Stomach (tissue), 8 donors: ENCODE measurements at regions not wholly inside any gene's neighbourhood (a gene's known extent, or its start where the extent isn't known, plus 50 kb on each side); places are given as distances from the start of the nearest gene placed in this dataset.

Source experiments
- DNase-seq, 2 donors: peaks; one replicate each; pipeline versions ENCODE4 v3.0.0 to v3.0.0-alpha.2; 2013 to 2019
- H3K27ac ChIP-seq, 5 donors: fragments of 200-600 bp in 4 of 5; sonication (generic) in 4 of 5; one replicate each; pipeline ENCODE4 v1.5.1; 2013 to 2019; ENCODE audit warnings: mild to moderate bottlenecking in 1 of 5, moderate library complexity in 1 of 5
- H3K27me3 ChIP-seq, 3 donors: fragments of 200-600 bp; sonication (generic); one replicate each; pipeline ENCODE4 v1.5.1; 2017 to 2019; ENCODE audit warnings: mixed run types in 1 of 3
- H3K36me3 ChIP-seq, 4 donors: fragments of 200-600 bp; sonication (generic); 1 replicate in 3 of 4; 2 replicates in 1 of 4; pipeline ENCODE4 v1.5.1; 2016 to 2019
- H3K4me1 ChIP-seq, 4 donors: fragments of 200-600 bp; sonication (generic); one replicate each; pipeline ENCODE4 v1.5.1; 2016 to 2019
- H3K4me3 ChIP-seq, 4 donors: fragments of 200-600 bp; sonication (generic) in 3 of 4; one replicate each; pipeline ENCODE4 v1.5.1; 2016 to 2019; ENCODE audit warnings: mild to moderate bottlenecking in 1 of 4
- H3K9me3 ChIP-seq, 4 donors: fragments of 200-600 bp; sonication (generic); one replicate each; pipeline ENCODE4 v1.5.1; 2016 to 2019
- CTCF ChIP-seq, 7 experiments: fragments of 450-650 bp in 4 of 7; fragments of 200-600 bp in 3 of 7; sonication (generic) in 3 of 7; IDR thresholded peaks; one replicate each; pipeline ENCODE4 v1.5.1; 2016 to 2019; ENCODE audit warnings: antibody characterized with exemption in 7 of 7, control low read depth in 2 of 7, mild to moderate bottlenecking in 1 of 7
- EP300 ChIP-seq: sonication (generic); formaldehyde crosslinking; IDR thresholded peaks from one replicate; pipeline ENCODE4 v1.6.1; 2017; ENCODE audit warnings: antibody characterized with exemption
- POLR2A ChIP-seq, 4 donors: fragments of 450-650 bp; IDR thresholded peaks; one replicate each; pipeline ENCODE4 v1.6.1; 2016; ENCODE audit warnings: antibody characterized with exemption in 4 of 4, control low read depth in 2 of 4, mild to moderate bottlenecking in 1 of 4, moderate library complexity in 1 of 4
- POLR2AphosphoS5 ChIP-seq, 3 donors: sonication (generic); formaldehyde crosslinking; IDR thresholded peaks; one replicate each; pipeline ENCODE4 v1.6.1; 2016; ENCODE audit warnings: antibody characterized with exemption in 3 of 3
- WGBS, 5 donors: extraction: QIAGEN DNeasy Blood & Tissue Kit in 3 of 5; methylation state at CpG; one replicate each; pipeline versions ENCODE4 v1.1.5 to v1.1.7; 2013 to 2018; 5-methylcytosine and 5-hydroxymethylcytosine counted together
- intact Hi-C: fragments of 100-400 bp; cut with DNase I; formaldehyde crosslinking; loops from one replicate; pipeline ENCODE4 v1.15.1; 2023; ENCODE audit warnings: low total_unique reads
- donor health status: healthy with polysubstance abuse.
- donor health status: Bipolar disorder and iron deficiency.
- donor health status: healthy.

DNA sequence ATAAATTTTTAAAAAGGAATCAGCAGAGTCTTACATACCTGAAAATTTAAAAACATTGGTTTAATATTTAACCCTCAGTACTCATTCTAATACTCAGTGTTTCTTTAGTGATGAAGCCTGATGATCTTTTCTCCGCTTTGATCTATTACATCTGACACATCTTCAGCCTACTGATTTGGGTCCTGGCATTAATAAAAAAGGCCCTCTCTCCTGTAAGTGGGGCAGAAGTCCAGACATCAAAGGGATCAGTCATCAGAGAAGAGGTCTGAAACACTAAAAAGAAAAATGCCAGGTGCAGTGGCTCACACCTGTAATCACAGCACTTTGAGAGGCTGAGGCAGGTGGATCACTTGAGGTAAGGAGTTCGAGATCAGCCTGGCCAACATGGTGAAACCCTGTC is 581.1 kb upstream of the LRATD1 start:
- 59 to 94% (median 87%) methylated on average over 2 of the region's 2 CpGs for WGBS, 5 donors
- Histone ChIP-seq H3K27ac (no peak overlapping the region), H3K9me3 (no peaks in the 10 kb centered on the region), H3K36me3 (no peaks in the 10 kb centered on the region), H3K4me1 (no peaks in the 10 kb centered on the region), H3K27me3 (no peaks in the 10 kb centered on the region), H3K4me3 (no peak overlapping the region)
- no peak for DNase-seq
- TF ChIP-seq POLR2AphosphoS5 (IDR thresholded peaks at IDR 0.05) (no peak), CTCF (IDR thresholded peaks at IDR 0.05) (no peak), EP300 (no peak), POLR2A (IDR thresholded peaks at IDR 0.05) (no peak)
- intact Hi-C loops, result no loop called here

DNA sequence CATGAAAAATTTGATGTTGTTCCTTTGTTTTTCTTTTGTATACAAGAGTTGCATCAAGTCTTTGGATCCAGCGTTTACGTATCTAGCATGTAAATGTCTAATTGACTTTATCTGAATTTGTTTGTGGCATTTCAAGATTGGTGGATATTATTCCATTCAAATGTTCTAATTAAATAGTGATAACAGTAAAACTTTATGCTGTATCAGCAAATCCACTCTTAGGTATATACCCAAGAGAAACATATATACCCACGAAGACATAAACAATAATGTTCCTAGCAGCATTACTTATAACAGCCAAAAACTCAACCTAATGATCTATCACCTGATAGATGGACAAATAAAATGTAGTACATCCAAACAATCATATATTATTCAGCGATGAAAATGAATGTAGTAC is 579.4 kb upstream of the LRATD1 start:
- H3K27ac ChIP-seq, result no peak overlapping the region
- 86 to 95% (median 89%) methylated on average over 4 of the region's 4 CpGs for WGBS, 5 donors
- H3K4me1 ChIP-seq, result no peaks in the 10 kb centered on the region
- no peaks in the 10 kb centered on the region for H3K36me3 ChIP-seq
- H3K27me3 ChIP-seq, result no peaks in the 10 kb centered on the region
- TF ChIP-seq EP300 (no peak), POLR2A (IDR thresholded peaks at IDR 0.05) (no peak), POLR2AphosphoS5 (IDR thresholded peaks at IDR 0.05) (no peak), CTCF (IDR thresholded peaks at IDR 0.05) (no peak)
- peaks cover 0 to 6% (median 0%) of the 10 kb centered on the region in 4 donors for H3K9me3 ChIP-seq
- intact Hi-C loops, result no loop called here
- no peak for DNase-seq
- no peak overlapping the region for H3K4me3 ChIP-seq

GRCh38 chr2:14064346-14064745 is 568.2 kb upstream of the LRATD1 start:
- Histone ChIP-seq H3K4me3 (no peak overlapping the region), H3K4me1 (no peaks in the 10 kb centered on the region), H3K36me3 (no peaks in the 10 kb centered on the region), H3K27ac (no peak overlapping the region), H3K9me3 (no peaks in the 10 kb centered on the region), H3K27me3 (no peaks in the 10 kb centered on the region)
- no peak for DNase-seq
- 67 to 79% (median 73%) methylated on average over 2 of the region's 2 CpGs for WGBS, 5 donors
- TF ChIP-seq CTCF (IDR thresholded peaks at IDR 0.05), result no peak
- no peak for TF ChIP-seq POLR2A (IDR thresholded peaks at IDR 0.05)
- TF ChIP-seq EP300, result no peak
- no peak for TF ChIP-seq POLR2AphosphoS5 (IDR thresholded peaks at IDR 0.05)
- intact Hi-C loops, result no loop called here

GRCh38 chr2:14072338-14072737 is 560.2 kb upstream of the LRATD1 start:
- Histone ChIP-seq H3K9me3 (no peaks in the 10 kb centered on the region), H3K27ac (no peak overlapping the region), H3K4me3 (no peak overlapping the region), H3K36me3 (no peaks in the 10 kb centered on the region), H3K4me1 (no peaks in the 10 kb centered on the region), H3K27me3 (no peaks in the 10 kb centered on the region)
- no peak for TF ChIP-seq POLR2AphosphoS5 (IDR thresholded peaks at IDR 0.05)
- TF ChIP-seq EP300, result no peak
- TF ChIP-seq POLR2A (IDR thresholded peaks at IDR 0.05), result no peak
- no peak for TF ChIP-seq CTCF (IDR thresholded peaks at IDR 0.05)
- no peak for DNase-seq
- WGBS, 5 donors, result 0 to 79% (median 56%) methylated on average over 1 of the region's 1 CpG; no CpG with 5 or more reads in 1 of the 5 donors
- intact Hi-C loops, result no loop called here
